ENCODE measurements at regions not wholly inside any gene's neighbourhood (a gene's known extent, or its start where the extent isn't known, plus 50 kb on each side); places are given as distances from the start of the nearest gene placed in this dataset.
A peak's percentile ranks its signal among the peaks of the same experiment; 100 is the strongest.

- intact Hi-C loops (cut with DNase I): no loop called here
- H3K27me3 ChIP-seq: no peaks in the 10 kb centered on the region
- peaks cover 0 to 4% (median 0%) of the 10 kb centered on the region in 12 donors for H3K4me1 ChIP-seq
- no peaks in the 10 kb centered on the region for H3K36me3 ChIP-seq
- H3K4me3 ChIP-seq: no peak overlapping the region
- no peak for ATAC-seq
- DNase-seq: no peak
- WGBS, 4 donors: 53 to 75% (median 72%) methylated on average over 1 of the region's 1 CpG
- TF ChIP-seq POLR2A (IDR thresholded peaks at IDR 0.05) (no peak), CTCF (IDR thresholded peaks at IDR 0.05) (no peak)
- H3K27ac ChIP-seq: no peak overlapping the region
- H3K9me3 ChIP-seq: no peaks in the 10 kb centered on the region
Measured at GRCh38 chr5:156015137-156015536, 311.8 kb upstream of the SGCD start.

GRCh38 chr5:156019130-156019529, 307.8 kb upstream of the SGCD start:
- WGBS, 4 donors: 74 to 79% (median 74%) methylated on average over 2 of the region's 2 CpGs
- Histone ChIP-seq H3K4me3 (no peak overlapping the region), H3K27ac (no peak overlapping the region), H3K9me3 (no peaks in the 10 kb centered on the region), H3K36me3 (no peaks in the 10 kb centered on the region), H3K27me3 (no peaks in the 10 kb centered on the region), H3K4me1 (peaks cover 0 to 9% (median 0%) of the 10 kb centered on the region in 12 donors)
- intact Hi-C loops (cut with DNase I): no loop called here
- DNase-seq (no peak), ATAC-seq (no peak)
- TF ChIP-seq CTCF (IDR thresholded peaks at IDR 0.05) (no peak), POLR2A (IDR thresholded peaks at IDR 0.05) (no peak)

- Histone ChIP-seq H3K27ac (peak overlapping the region in 1 of 12 donors; percentile 10), H3K36me3 (no peaks in the 10 kb centered on the region), H3K9me3 (no peaks in the 10 kb centered on the region), H3K4me3 (no peak overlapping the region), H3K4me1 (peaks cover 0 to 9% (median 0%) of the 10 kb centered on the region in 12 donors), H3K27me3 (no peaks in the 10 kb centered on the region)
- TF ChIP-seq POLR2A (IDR thresholded peaks at IDR 0.05) (no peak), CTCF (IDR thresholded peaks at IDR 0.05) (no peak)
- intact Hi-C loops (cut with DNase I): loop anchor here in 1 of 10 donors (10.0 kb wide), 1 partner anchor 805 kb away; no protein-coding TSS in a partner anchor
- ATAC-seq (peak in 2 of 4 donors; percentile 33 to 39), DNase-seq (no peak)
- 48 to 56% (median 53%) methylated on average over 7 of the region's 7 CpGs for WGBS, 4 donors
Measured at GRCh38 chr5:156019571-156020180, 307.3 kb upstream of the SGCD start.

GRCh38 chr5:156020647-156021046, 306.3 kb upstream of the SGCD start:
- peaks cover 0 to 15% (median 0%) of the 10 kb centered on the region in 12 donors for H3K4me1 ChIP-seq
- TF ChIP-seq CTCF (IDR thresholded peaks at IDR 0.05): no peak
- no peak for TF ChIP-seq POLR2A (IDR thresholded peaks at IDR 0.05)
- DNase-seq (no peak), ATAC-seq (no peak)
- intact Hi-C loops (cut with DNase I): loop anchor here in 1 of 10 donors (10.0 kb wide), 1 partner anchor 804 kb away; no protein-coding TSS in a partner anchor
- H3K27ac ChIP-seq: no peak overlapping the region
- no peaks in the 10 kb centered on the region for H3K27me3 ChIP-seq
- 62 to 80% (median 68%) methylated on average over 3 of the region's 3 CpGs for WGBS, 4 donors
- H3K9me3 ChIP-seq: no peaks in the 10 kb centered on the region
- H3K36me3 ChIP-seq: no peaks in the 10 kb centered on the region
- no peak overlapping the region for H3K4me3 ChIP-seq
